H1 (cell line): ENCODE measurements at regions not wholly inside any gene's neighbourhood (a gene's known extent, or its start where the extent isn't known, plus 50 kb on each side); places are given as distances from the start of the nearest gene placed in this dataset.
A peak's percentile ranks its signal among the peaks of the same experiment; 100 is the strongest.

Source experiments
- CTCF ChIA-PET: fragments of 300-600 bp; sonication (Branson Sonifier 250); formaldehyde crosslinking; loops from one replicate; lab custom pipeline; 2021; ENCODE audit not compliant: partially characterized antibody; lab: Charles Lee
- POLR2A ChIA-PET: fragments of 300-600 bp; sonication (Branson Sonifier 250); formaldehyde crosslinking; loops from one replicate; lab custom pipeline; 2021; ENCODE audit warnings: inconsistent platforms; ENCODE audit not compliant: partially characterized antibody; lab: Charles Lee
- DNase-seq, 2 experiments: peaks; one replicate each; pipeline versions ENCODE4 v3.0.0 to v3.0.0-alpha.2; 2010 to 2022; ENCODE audit warnings: low spot score in 2 of 2, low read depth in 1 of 2, mixed read lengths in 1 of 2
- FAIRE-seq: peaks from 2 replicates; lab custom pipeline; 2011; peaks lifted over from hg19 to GRCh38; lab: Jason Lieb, UNC
- H2AFZ ChIP-seq: 2 replicates; pipeline ENCODE4 v1.8.1; 2012; ENCODE audit warnings: low read length, inconsistent platforms
- H2AK5ac ChIP-seq: 2 replicates; pipeline ENCODE4 v1.6.1; 2013; ENCODE audit warnings: low read depth, low read length
- H2BK120ac ChIP-seq: replicated peaks from 2 replicates; pipeline ENCODE3; 2013; ENCODE audit warnings: low read depth, low read length, inconsistent platforms
- H2BK12ac ChIP-seq: 2 replicates; pipeline ENCODE4 v1.6.1; 2013; ENCODE audit warnings: low read depth, low read length
- H2BK15ac ChIP-seq: 2 replicates; pipeline ENCODE4 v1.6.1; 2013; ENCODE audit warnings: low read length
- H2BK20ac ChIP-seq: 2 replicates; pipeline ENCODE4 v1.6.1; 2013; ENCODE audit warnings: low read length
- H2BK5ac ChIP-seq: 2 replicates; pipeline ENCODE4 v1.6.1; 2013; ENCODE audit warnings: low read depth, low read length
- H3K14ac ChIP-seq: 2 replicates; pipeline ENCODE4 v1.6.1; 2013; ENCODE audit warnings: inconsistent platforms; ENCODE audit not compliant: insufficient read length
- H3K18ac ChIP-seq: 2 replicates; pipeline ENCODE4 v1.6.1; 2013; ENCODE audit warnings: low read length; ENCODE audit errors: extremely low read depth
- H3K23ac ChIP-seq: 2 replicates; pipeline ENCODE4 v1.6.1; 2013; ENCODE audit warnings: inconsistent platforms; ENCODE audit not compliant: insufficient read length
- H3K23me2 ChIP-seq: 2 replicates; pipeline ENCODE4 v1.6.1; 2013; ENCODE audit warnings: low read depth, low read length
- H3K27ac ChIP-seq: 2 replicates; pipeline ENCODE4 v1.6.1; 2011; ENCODE audit warnings: low read depth, low read length, inconsistent platforms
- H3K27me3 ChIP-seq, 4 experiments: replicated peaks in 1 of 4; 1 replicate in 1 of 4; 2 replicates in 3 of 4; pipeline versions ENCODE4 v1.6.1 to v1.8.1; 2011 to 2013; ENCODE audit warnings: low read length in 3 of 4, mild to moderate bottlenecking in 3 of 4, inconsistent platforms in 2 of 4, mixed read lengths in 2 of 4, moderate library complexity in 1 of 4; ENCODE audit not compliant: control insufficient read depth in 3 of 4, insufficient read depth in 3 of 4; ENCODE audit errors: extremely low read depth in 1 of 4
- H3K36me3 ChIP-seq, 4 experiments: 2 replicates each; pipeline versions ENCODE4 v1.6.1 to v1.8.1; 2011 to 2013; ENCODE audit warnings: mild to moderate bottlenecking in 4 of 4, low read length in 3 of 4, moderate library complexity in 2 of 4, control low read depth in 1 of 4, inconsistent platforms in 1 of 4; ENCODE audit not compliant: insufficient read depth in 4 of 4, control insufficient read depth in 2 of 4
- H3K4ac ChIP-seq: replicated peaks from 2 replicates; pipeline ENCODE3; 2013; ENCODE audit warnings: low read length, low read depth, mixed read lengths, inconsistent platforms; ENCODE audit not compliant: insufficient read length
- H3K4me1 ChIP-seq, 4 experiments: replicated peaks in 1 of 4; 1 replicate in 1 of 4; 2 replicates in 3 of 4; pipeline versions ENCODE4 v1.6.1 to v1.8.1; 2011 to 2013; ENCODE audit warnings: low read length in 3 of 4, inconsistent platforms in 2 of 4, mixed read lengths in 1 of 4; ENCODE audit not compliant: insufficient read depth in 4 of 4, control insufficient read depth in 3 of 4
- H3K4me2 ChIP-seq, 2 experiments: 2 replicates each; pipeline versions ENCODE4 v1.6.1 to v1.8.1; 2011 to 2013; ENCODE audit warnings: low read depth in 2 of 2, low read length in 2 of 2, control low read depth in 1 of 2, inconsistent platforms in 1 of 2, mild to moderate bottlenecking in 1 of 2; ENCODE audit not compliant: insufficient read depth in 1 of 2
- H3K4me3 ChIP-seq, 4 experiments: fragments of 200-600, 300-600 bp in 1 of 4; sonication (generic), shearing (Covaris generic), sonication (Bioruptor Twin) in 1 of 4; 2 replicates each; pipeline versions ENCODE4 v1.5.1 to v1.8.1; 2011 to 2016; ENCODE audit warnings: low read length in 4 of 4, low read depth in 3 of 4, control low read depth in 2 of 4, inconsistent platforms in 2 of 4, mild to moderate bottlenecking in 2 of 4, mixed read lengths in 1 of 4, moderate library complexity in 1 of 4; ENCODE audit not compliant: insufficient read depth in 2 of 4; ENCODE audit errors: extremely low read depth in 1 of 4
- H3K56ac ChIP-seq: replicated peaks from 2 replicates; pipeline ENCODE3; 2013; ENCODE audit warnings: low read depth, mild to moderate bottlenecking, mixed read lengths, low read length, inconsistent platforms; ENCODE audit not compliant: insufficient read length
- H3K79me1 ChIP-seq: 2 replicates; pipeline ENCODE4 v1.6.1; 2013; ENCODE audit warnings: low read depth, low read length, control low read depth
- H3K79me2 ChIP-seq, 2 experiments: 2 replicates each; pipeline versions ENCODE4 v1.6.1 to v1.8.1; 2012 to 2013; ENCODE audit warnings: low read length in 2 of 2, mild to moderate bottlenecking in 2 of 2, inconsistent platforms in 1 of 2; ENCODE audit not compliant: insufficient read depth in 2 of 2, control insufficient read depth in 1 of 2
- H3K9ac ChIP-seq, 4 experiments: replicated peaks in 1 of 4; 1 replicate in 1 of 4; 2 replicates in 3 of 4; pipeline versions ENCODE4 v1.6.1 to v1.8.1; 2011 to 2013; ENCODE audit warnings: low read depth in 3 of 4, low read length in 3 of 4, control low read depth in 2 of 4, mild to moderate bottlenecking in 2 of 4, moderate library complexity in 2 of 4, inconsistent platforms in 1 of 4; ENCODE audit errors: extremely low read depth in 1 of 4
- H3K9me3 ChIP-seq, 2 experiments: 2 replicates each; pipeline versions ENCODE4 v1.6.1 to v1.8.1; 2012 to 2013; ENCODE audit warnings: mild to moderate bottlenecking in 2 of 2, moderate library complexity in 2 of 2, control low read depth in 1 of 2, inconsistent platforms in 1 of 2, low read depth in 1 of 2, low read length in 1 of 2, mixed read lengths in 1 of 2; ENCODE audit not compliant: insufficient read depth in 2 of 2
- H4K20me1 ChIP-seq, 2 experiments: replicated peaks in 1 of 2; 2 replicates each; pipeline versions ENCODE3 to v1.8.1; 2011 to 2013; ENCODE audit warnings: inconsistent platforms in 2 of 2, low read length in 2 of 2, mild to moderate bottlenecking in 1 of 2; ENCODE audit not compliant: insufficient read depth in 2 of 2, control insufficient read depth in 1 of 2
- H4K5ac ChIP-seq: 2 replicates; pipeline ENCODE4 v1.6.1; 2013; ENCODE audit warnings: low read length, low read depth, mixed read lengths, inconsistent platforms; ENCODE audit not compliant: insufficient read length
- H4K8ac ChIP-seq: 2 replicates; pipeline ENCODE4 v1.8.0; 2013; ENCODE audit warnings: mild to moderate bottlenecking, moderate library complexity, low read length, inconsistent platforms; ENCODE audit not compliant: insufficient read depth; ENCODE audit errors: extremely low read depth
- H4K91ac ChIP-seq: replicated peaks from 2 replicates; pipeline ENCODE3; 2013; ENCODE audit warnings: low read length, mixed read lengths, inconsistent platforms; ENCODE audit not compliant: insufficient read length
- BACH1 ChIP-seq: IDR thresholded peaks from 2 replicates; pipeline ENCODE4 v1.6.1; 2012; ENCODE audit warnings: low read length, improper control_type of control experiment
- CBX5 ChIP-seq: fragments of 300-800, 300-1000 bp; sonication (generic); IDR thresholded peaks from 2 replicates; pipeline ENCODE4 v1.7.1; 2016; ENCODE audit warnings: antibody characterized with exemption, low read length, low read depth
- CTBP2 ChIP-seq: IDR thresholded peaks from 2 replicates; pipeline ENCODE4 v1.7.0; 2011; ENCODE audit warnings: borderline replicate concordance, mild to moderate bottlenecking, moderate library complexity, mixed read lengths, low read length; ENCODE audit not compliant: insufficient read depth, insufficient read length
- EGR1 ChIP-seq: IDR thresholded peaks from 2 replicates; pipeline ENCODE4 v1.6.1; 2011; ENCODE audit warnings: low read depth, low read length, borderline replicate concordance
- HDAC2 ChIP-seq, 2 experiments: fragments of 300-600 bp in 1 of 2; sonication (generic) in 1 of 2; IDR thresholded peaks; 2 replicates each; pipeline ENCODE4 v1.6.1; 2011 to 2012; ENCODE audit warnings: low read depth in 2 of 2, low read length in 2 of 2, mild to moderate bottlenecking in 2 of 2, moderate library complexity in 2 of 2, borderline replicate concordance in 1 of 2, inconsistent platforms in 1 of 2
- PHF8 ChIP-seq: fragments of 200-600 bp; sonication (generic); conservative IDR thresholded peaks from 2 replicates; pipeline ENCODE4 v1.7.1; 2012; ENCODE audit warnings: low read depth, mild to moderate bottlenecking, inconsistent platforms, low read length, moderate library complexity
- POLR2A ChIP-seq, 2 experiments: IDR thresholded peaks; 1 replicate in 1 of 2; 2 replicates in 1 of 2; pipeline ENCODE4 v1.6.1; 2011; ENCODE audit warnings: low read depth in 2 of 2, low read length in 2 of 2, mild to moderate bottlenecking in 2 of 2; ENCODE audit errors: control extremely low read depth in 1 of 2
- SP1 ChIP-seq: IDR thresholded peaks from 2 replicates; pipeline ENCODE4 v1.6.1; 2011; ENCODE audit warnings: low read depth, low read length
- YY1 ChIP-seq: IDR thresholded peaks from 2 replicates; pipeline ENCODE4 v1.6.1; 2011; ENCODE audit warnings: low read depth, mild to moderate bottlenecking, low read length
- WGBS, 2 experiments: shearing (Covaris generic) in 1 of 2; methylation state at CpG; one replicate each; pipeline versions ENCODE4 v1.1.6 to v1.1.7; 2013 to 2015; ENCODE audit warnings: low lambda C conversion rate in 2 of 2, mixed read lengths in 2 of 2, inconsistent platforms in 1 of 2, low coverage in 1 of 2, missing lambda C conversion rate in 1 of 2; ENCODE audit not compliant: insufficient replicate concordance in 2 of 2, insufficient coverage in 1 of 2, insufficient read length in 1 of 2; ENCODE audit errors: extremely low coverage in 1 of 2, missing lambda C conversion rate in 1 of 2; 5-methylcytosine and 5-hydroxymethylcytosine counted together

- Histone ChIP-seq H3K4me2 (no peak overlapping the region), H2BK120ac (no peak overlapping the region), H3K14ac (no peak overlapping the region), H2BK12ac (peak overlapping the region; percentile 51; the same call in 1 of the 2 replicates), H3K4me3 (no peak overlapping the region), H4K20me1 (no peaks in the 10 kb centered on the region), H3K4me1 (no peaks in the 10 kb centered on the region; a peak in 1 of 7 replicates), H4K8ac (no peak overlapping the region; the same call in 1 of the 2 replicates), H3K27ac (no peak overlapping the region), H3K79me1 (no peaks in the 10 kb centered on the region), H3K4ac (no peak overlapping the region), H3K23ac (no peak overlapping the region), H2BK20ac (peak overlapping the region; percentile 40; the same call in 1 of the 2 replicates), H4K5ac (peak overlapping the region; percentile 38), H3K36me3 (no peaks in the 10 kb centered on the region), H3K27me3 (no peaks in the 10 kb centered on the region), H2AK5ac (no peak overlapping the region), H3K79me2 (no peaks in the 10 kb centered on the region), H3K9me3 (0 out of 4 replicates have a peak, but pooled peaks cover 0 to 2% of the 10 kb centered on the region in 2 experiments), H3K18ac (peak overlapping the region; percentile 10), H2BK15ac (peak overlapping the region; percentile 67; the same call in 1 of the 2 replicates), H2BK5ac (no peak overlapping the region), H3K56ac (no peak overlapping the region), H3K23me2 (no peaks in the 10 kb centered on the region), H4K91ac (peak overlapping the region; percentile 89), H3K9ac (no peak overlapping the region), H2AFZ (peak overlapping the region; percentile 41; the same call in 1 of the 2 replicates)
- no peak for DNase-seq
- CTCF ChIA-PET: interaction anchor here (0.7 to 1.5 kb wide), 2 partner anchors 9 to 16 kb away, joined by 3 to 5 read pairs; no protein-coding TSS in a partner anchor
- TF ChIP-seq EGR1 (no peak), CBX5 (no peak), HDAC2 (IDR thresholded peaks at IDR 0.05; ENCODE audit: borderline replicate concordance in 1 of 2, low read depth in 2 of 2, low read length in 2 of 2) (no peak), BACH1 (no peak), SP1 (no peak), YY1 (no peak), PHF8 (no peak), CTBP2 (no peak), POLR2A (IDR thresholded peaks at IDR 0.05; ENCODE audit: control extremely low read depth in 1 of 2, low read depth in 2 of 2, low read length in 2 of 2) (no peak)
- no peak for FAIRE-seq
- 89% methylated on average over 8 of the region's 8 CpGs; no CpG with 5 or more reads in 1 of the 2 experiments for WGBS, 2 experiments
- POLR2A ChIA-PET: no interaction called here
Measured at GRCh38 chr10:93211991-93212390, 138.3 kb downstream of the CYP26A1 start.
